GM12878 (cell line): ENCODE measurements at regions not wholly inside any gene's neighbourhood (a gene's known extent, or its start where the extent isn't known, plus 50 kb on each side); places are given as distances from the start of the nearest gene placed in this dataset.

Experiments
- ATAC-seq: fragments of 200-7000 bp; cut with Tn5 transposase; 3 replicates; pipeline ENCODE4 v1.9.1; 2020; ENCODE audit warnings: mild to moderate bottlenecking, moderate library complexity
- BruUV-seq: library from RNA; stranded (reverse); fragments of 400-500 nt; replicated peaks from 2 replicates; lab custom pipeline; 2021; lab: Mats Ljungman, UMichigan
- CTCF ChIA-PET: fragments of 300-600 bp; sonication (Branson Sonifier 250); formaldehyde crosslinking; extraction: SDS; loops from one replicate; lab custom pipeline; 2021; ENCODE audit warnings: inconsistent platforms; lab: Yijun Ruan, JAX
- POLR2A ChIA-PET: fragments of 350-600 bp; formaldehyde crosslinking; extraction: SDS; loops from one replicate; lab custom pipeline; 2021; ENCODE audit warnings: inconsistent platforms; lab: Charles Lee
- RAD21 ChIA-PET: fragments of 300-600 bp; sonication (Branson Sonifier 250); formaldehyde crosslinking; loops from one replicate; lab custom pipeline; 2023; ENCODE audit warnings: antibody characterized with exemption; ENCODE audit not compliant: unreplicated experiment; lab: Charles Lee
- SMC1A ChIA-PET: fragments of 300-600 bp; sonication (Branson Sonifier 250); formaldehyde crosslinking; loops from one replicate; lab custom pipeline; 2023; ENCODE audit not compliant: unreplicated experiment, uncharacterized antibody; lab: Charles Lee
- DNase-seq: peaks from one replicate; pipeline ENCODE4 v3.0.0-alpha.2; 2011; ENCODE audit warnings: low read depth, low spot score
- FAIRE-seq: peaks from 3 replicates; lab custom pipeline; 2011; peaks lifted over from hg19 to GRCh38; lab: Jason Lieb, UNC
- H2AFZ ChIP-seq: 2 replicates; pipeline ENCODE4 v1.6.0; 2011; ENCODE audit warnings: low read depth, low read length, control low read depth; ENCODE audit not compliant: control insufficient read depth
- H3K27ac ChIP-seq: 2 replicates; pipeline ENCODE4 v1.5.1; 2011; ENCODE audit warnings: control low read depth; ENCODE audit not compliant: control insufficient read depth, insufficient read depth
- H3K27me3 ChIP-seq, 2 experiments: replicated peaks in 1 of 2; 2 replicates each; pipeline versions ENCODE4 v1.6.0 to v1.6.1; 2011; ENCODE audit warnings: low read length in 1 of 2; ENCODE audit not compliant: control insufficient read depth in 2 of 2, insufficient read depth in 2 of 2
- H3K36me3 ChIP-seq, 2 experiments: 2 replicates each; pipeline ENCODE4 v1.5.1; 2011; ENCODE audit warnings: low read length in 1 of 2; ENCODE audit not compliant: control insufficient read depth in 2 of 2, insufficient read depth in 2 of 2
- H3K4me1 ChIP-seq: 2 replicates; pipeline ENCODE4 v1.6.1; 2011; ENCODE audit warnings: mild to moderate bottlenecking, low read length, moderate library complexity, mixed read lengths; ENCODE audit not compliant: control insufficient read depth, insufficient read depth
- H3K4me2 ChIP-seq: 2 replicates; pipeline ENCODE4 v1.6.0; 2011; ENCODE audit warnings: control low read depth; ENCODE audit not compliant: control insufficient read depth, insufficient read depth
- H3K4me3 ChIP-seq: fragments of 200-600 bp; sonication (generic); 2 replicates; pipeline ENCODE4 v1.5.1; 2016
- H3K79me2 ChIP-seq: 2 replicates; pipeline ENCODE4 v1.6.0; 2011; ENCODE audit warnings: low read length; ENCODE audit not compliant: control insufficient read depth, insufficient read depth
- H3K9ac ChIP-seq: 2 replicates; pipeline ENCODE4 v1.8.0; 2011; ENCODE audit warnings: low read length, control low read depth, mixed read lengths; ENCODE audit not compliant: control insufficient read depth, insufficient read depth
- H3K9me3 ChIP-seq: replicated peaks from 3 replicates; pipeline ENCODE4 v1.5.1; 2011; ENCODE audit warnings: mild to moderate bottlenecking, low read length; ENCODE audit not compliant: control insufficient read depth, insufficient read depth
- H4K20me1 ChIP-seq: 2 replicates; pipeline ENCODE4 v1.6.0; 2011; ENCODE audit not compliant: control insufficient read depth, insufficient read depth
- CHD1 ChIP-seq: IDR thresholded peaks from 2 replicates; pipeline ENCODE4 v1.6.1; 2012; ENCODE audit warnings: low read depth, low read length, improper control_type of control experiment
- GABPA ChIP-seq: IDR thresholded peaks from 2 replicates; pipeline ENCODE4 v1.6.1; 2014; ENCODE audit warnings: antibody characterized with exemption, low read depth, mild to moderate bottlenecking, inconsistent platforms
- HDAC6 ChIP-seq: fragments of 200-600 bp; sonication (generic); IDR thresholded peaks from one replicate; pipeline ENCODE4 v1.8.0; 2017; ENCODE audit warnings: antibody characterized with exemption; ENCODE audit not compliant: unreplicated experiment
- IRF5 ChIP-seq: fragments of 450-650 bp; IDR thresholded peaks from 2 replicates; pipeline ENCODE4 v1.6.1; 2017; ENCODE audit warnings: borderline replicate concordance
- MYB ChIP-seq: fragments of 150-350 bp; IDR thresholded peaks from 2 replicates; pipeline ENCODE4 v1.6.1; 2014; ENCODE audit warnings: mild to moderate bottlenecking, low read depth, low read length, borderline replicate concordance
- PKNOX1 ChIP-seq: fragments of 450-650 bp; IDR thresholded peaks from 2 replicates; pipeline ENCODE4 v1.6.1; 2016; ENCODE audit warnings: mild to moderate bottlenecking
- RUNX3 ChIP-seq: IDR thresholded peaks from 2 replicates; pipeline ENCODE4 v1.6.1; 2012; ENCODE audit warnings: low read length, inconsistent platforms
- SIN3A ChIP-seq: IDR thresholded peaks from 2 replicates; pipeline ENCODE4 v1.6.1; 2012; ENCODE audit warnings: low read depth, low read length, improper control_type of control experiment
- SMAD5 ChIP-seq: IDR thresholded peaks from 2 replicates; pipeline ENCODE4 v1.6.1; 2016; ENCODE audit warnings: antibody characterized with exemption, low read depth
- STAT1 ChIP-seq: fragments of 450-650 bp; conservative IDR thresholded peaks from 2 replicates; pipeline ENCODE4 v1.6.1; 2014; ENCODE audit warnings: antibody characterized with exemption, mild to moderate bottlenecking
- STAT3 ChIP-seq: IDR thresholded peaks from 2 replicates; pipeline ENCODE4 v1.6.1; 2011; ENCODE audit warnings: low read depth, low read length, improper control_type of control experiment
- WRNIP1 ChIP-seq: IDR thresholded peaks from 2 replicates; pipeline ENCODE4 v1.6.1; 2011; ENCODE audit warnings: low read depth, low read length, improper control_type of control experiment, borderline replicate concordance
- ZNF24 ChIP-seq: fragments of 450-650 bp; IDR thresholded peaks from 2 replicates; pipeline ENCODE4 v1.6.1; 2017; ENCODE audit warnings: antibody characterized with exemption, mild to moderate bottlenecking
- ZNF384 ChIP-seq: IDR thresholded peaks from 2 replicates; pipeline ENCODE4 v1.6.1; 2012; ENCODE audit warnings: low read depth, mild to moderate bottlenecking, low read length, improper control_type of control experiment, borderline replicate concordance
- ZSCAN29 ChIP-seq: fragments of 450-650 bp; IDR thresholded peaks from 2 replicates; pipeline ENCODE4 v1.6.1; 2017; ENCODE audit warnings: mild to moderate bottlenecking, moderate library complexity
- WGBS: methylation state at CpG from one replicate; pipeline ENCODE4 v1.1.6; 2016; ENCODE audit warnings: low lambda C conversion rate; ENCODE audit not compliant: insufficient replicate concordance, insufficient coverage; ENCODE audit errors: missing lambda C conversion rate; 5-methylcytosine and 5-hydroxymethylcytosine counted together
- in situ Hi-C: fragments of 300-500 bp; cut with MboI; formaldehyde crosslinking; loops from 9 replicates; pipeline ENCODE4 v1.14.3; 2018; ENCODE audit warnings: mixed read lengths
- intact Hi-C: fragments of 100-400 bp; cut with micrococcal nuclease; formaldehyde crosslinking; loops from one replicate; pipeline ENCODE4 v1.14.2; 2022; ENCODE audit not compliant: unreplicated experiment

GRCh38 chr6:22155551-22155950 is 141.3 kb downstream of the PRL start:
- Histone ChIP-seq H3K79me2 (no peaks in the 10 kb centered on the region), H3K4me3 (no peak overlapping the region), H3K4me1 (no peaks in the 10 kb centered on the region)
- CTCF ChIA-PET = no interaction called here
- WGBS = 6% methylated on average over 4 of the region's 4 CpGs
- RAD21 ChIA-PET = interaction anchor here (0.6 kb wide), 1 partner anchor 431 kb away, joined by 3 read pairs; no protein-coding TSS in a partner anchor
- SMC1A ChIA-PET = interaction anchor here (0.7 kb wide), 1 partner anchor 1198 kb away, joined by 4 read pairs; no protein-coding TSS in a partner anchor
- no TSS peak for BruUV-seq
- FAIRE-seq = no peak
- no peak for TF ChIP-seq SIN3A
- TF ChIP-seq RUNX3 = peak; percentile 46
- TF ChIP-seq, all 136 proteins: peak for 1
- no peak overlapping the region for H3K4me2 ChIP-seq
- no peaks in the 10 kb centered on the region for H3K36me3 ChIP-seq
- ATAC-seq (no peak), DNase-seq (no peak)
- no peaks in the 10 kb centered on the region; the same call in 2 of the 3 replicates for H3K9me3 ChIP-seq
- in situ Hi-C loops (no loop called here), intact Hi-C loops (no loop called here)
- POLR2A ChIA-PET = no interaction called here
- no peaks in the 10 kb centered on the region for H3K27me3 ChIP-seq
- no peak overlapping the region for H3K9ac ChIP-seq
- no peak overlapping the region for H2AFZ ChIP-seq
- no peak overlapping the region for H3K27ac ChIP-seq
- no peaks in the 10 kb centered on the region for H4K20me1 ChIP-seq

- SMC1A ChIA-PET = no interaction called here
- H3K27me3 ChIP-seq = no peaks in the 10 kb centered on the region
- POLR2A ChIA-PET = interaction anchor here (0.5 kb wide), 1 partner anchor 166 kb away, joined by 3 read pairs; no protein-coding TSS in a partner anchor
- BruUV-seq = no TSS peak
- ATAC-seq (no peak), FAIRE-seq (no peak), DNase-seq (no peak)
- RAD21 ChIA-PET = no interaction called here
- in situ Hi-C loops = no loop called here
- H3K27ac ChIP-seq = no peak overlapping the region
- no peaks in the 10 kb centered on the region; the same call in 2 of the 3 replicates for H3K9me3 ChIP-seq
- no peaks in the 10 kb centered on the region for H3K4me1 ChIP-seq
- TF ChIP-seq SMAD5 (no peak), STAT3 (no peak), ZNF384 (no peak), HDAC6 (no peak), MYB (no peak), STAT1 (no peak), CHD1 (no peak), ZSCAN29 (no peak), WRNIP1 (no peak), IRF5 (no peak), GABPA (no peak), PKNOX1 (no peak), ZNF24 (no peak)
- H3K79me2 ChIP-seq = no peaks in the 10 kb centered on the region
- intact Hi-C loops = no loop called here
- CTCF ChIA-PET = interaction anchor here (1.5 kb wide), 1 partner anchor 33 kb away, joined by 3 read pairs; no protein-coding TSS in a partner anchor
- H2AFZ ChIP-seq = no peak overlapping the region
- no peaks in the 10 kb centered on the region for H3K36me3 ChIP-seq
- no peak overlapping the region for H3K4me2 ChIP-seq
- no peak overlapping the region for H3K4me3 ChIP-seq
- no peak overlapping the region for H3K9ac ChIP-seq
- 44% methylated on average over 4 of the region's 4 CpGs for WGBS
- no peaks in the 10 kb centered on the region for H4K20me1 ChIP-seq
Observed at GRCh38 chr6:22157233-22157632, 139.6 kb downstream of the PRL start.
